ENCODE measurements at regions not wholly inside any gene's neighbourhood (a gene's known extent, or its start where the extent isn't known, plus 50 kb on each side); places are given as distances from the start of the nearest gene placed in this dataset.

DNA sequence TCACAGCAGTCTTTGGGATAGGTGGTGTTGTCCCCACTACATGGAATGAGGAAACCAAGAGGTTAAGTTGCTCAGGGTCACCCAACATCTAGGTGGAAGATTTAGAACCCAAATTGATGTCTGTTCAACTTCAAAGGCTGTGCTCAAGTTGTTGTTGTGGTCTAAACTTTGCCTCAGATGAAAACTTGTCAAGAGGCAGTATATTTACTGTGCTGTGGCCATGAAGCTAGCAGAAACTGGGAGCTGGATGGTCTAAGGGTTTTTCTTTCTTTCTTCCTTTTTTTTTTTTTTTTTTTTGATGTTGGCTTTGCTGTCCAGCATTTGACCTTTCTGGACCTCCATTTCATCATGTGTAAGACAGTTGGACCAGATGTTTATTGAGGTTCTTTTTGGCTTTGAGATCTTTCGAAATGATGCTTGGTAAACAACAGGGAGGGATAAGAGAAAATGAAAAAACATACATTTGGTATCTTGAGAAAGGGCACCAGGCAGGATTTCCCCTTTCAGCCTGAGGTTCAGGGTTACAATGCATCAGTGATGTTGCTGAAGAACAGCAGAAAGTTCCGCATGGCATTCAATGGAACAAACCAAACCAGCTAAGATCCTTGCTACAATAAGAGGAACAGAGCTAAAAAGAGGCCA is 166.2 kb upstream of the RPS6KA3 start:
- TF ChIP-seq, protein P1, sequence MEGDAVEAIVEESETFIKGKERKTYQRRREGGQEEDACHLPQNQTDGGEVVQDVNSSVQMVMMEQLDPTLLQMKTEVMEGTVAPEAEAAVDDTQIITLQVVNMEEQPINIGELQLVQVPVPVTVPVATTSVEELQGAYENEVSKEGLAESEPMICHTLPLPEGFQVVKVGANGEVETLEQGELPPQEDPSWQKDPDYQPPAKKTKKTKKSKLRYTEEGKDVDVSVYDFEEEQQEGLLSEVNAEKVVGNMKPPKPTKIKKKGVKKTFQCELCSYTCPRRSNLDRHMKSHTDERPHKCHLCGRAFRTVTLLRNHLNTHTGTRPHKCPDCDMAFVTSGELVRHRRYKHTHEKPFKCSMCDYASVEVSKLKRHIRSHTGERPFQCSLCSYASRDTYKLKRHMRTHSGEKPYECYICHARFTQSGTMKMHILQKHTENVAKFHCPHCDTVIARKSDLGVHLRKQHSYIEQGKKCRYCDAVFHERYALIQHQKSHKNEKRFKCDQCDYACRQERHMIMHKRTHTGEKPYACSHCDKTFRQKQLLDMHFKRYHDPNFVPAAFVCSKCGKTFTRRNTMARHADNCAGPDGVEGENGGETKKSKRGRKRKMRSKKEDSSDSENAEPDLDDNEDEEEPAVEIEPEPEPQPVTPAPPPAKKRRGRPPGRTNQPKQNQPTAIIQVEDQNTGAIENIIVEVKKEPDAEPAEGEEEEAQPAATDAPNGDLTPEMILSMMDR (conservative IDR thresholded peaks at IDR 0.05; ENCODE audit: low read length): no peak
- no peak for TF ChIP-seq EZH2phosphoT487 (IDR thresholded peaks at IDR 0.05; ENCODE audit: borderline replicate concordance, low read depth, low read length)
